ENCODE measurements at regions not wholly inside any gene's neighbourhood (a gene's known extent, or its start where the extent isn't known, plus 50 kb on each side); places are given as distances from the start of the nearest gene placed in this dataset.

DNA sequence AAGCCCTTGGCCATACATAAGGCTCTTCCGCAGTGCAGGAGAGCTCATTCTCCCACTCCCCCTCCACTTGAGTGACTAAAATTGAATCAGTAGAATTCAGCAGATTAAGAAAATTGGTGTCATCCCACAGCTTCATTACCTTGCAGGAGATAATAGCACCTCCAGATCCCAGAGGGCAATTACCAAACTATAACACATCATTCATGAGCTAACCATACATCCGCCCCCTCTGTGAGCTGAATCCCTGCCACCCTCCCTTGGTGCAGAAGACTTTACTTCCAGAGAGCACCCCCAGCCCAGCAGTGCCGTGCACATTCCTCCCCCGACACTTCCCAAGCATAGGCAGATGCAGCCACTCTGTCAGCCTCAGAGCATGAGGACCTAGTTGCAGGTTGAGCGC lies 496.5 kb upstream of the B3GAT1 start:
- Histone ChIP-seq H3K36me3 (no peaks in the 10 kb centered on the region), H3K27me3 (ENCODE audit: low read depth) (peaks cover 68% of the 10 kb centered on the region), H3K9me3 (replicated peaks) (no peaks in the 10 kb centered on the region), H3K4me3 (no peak overlapping the region), H3K27ac (replicated peaks) (no peak overlapping the region), H3K4me1 (peaks cover 23% of the 10 kb centered on the region)
- no peak for DNase-seq
- TF ChIP-seq, protein P1, sequence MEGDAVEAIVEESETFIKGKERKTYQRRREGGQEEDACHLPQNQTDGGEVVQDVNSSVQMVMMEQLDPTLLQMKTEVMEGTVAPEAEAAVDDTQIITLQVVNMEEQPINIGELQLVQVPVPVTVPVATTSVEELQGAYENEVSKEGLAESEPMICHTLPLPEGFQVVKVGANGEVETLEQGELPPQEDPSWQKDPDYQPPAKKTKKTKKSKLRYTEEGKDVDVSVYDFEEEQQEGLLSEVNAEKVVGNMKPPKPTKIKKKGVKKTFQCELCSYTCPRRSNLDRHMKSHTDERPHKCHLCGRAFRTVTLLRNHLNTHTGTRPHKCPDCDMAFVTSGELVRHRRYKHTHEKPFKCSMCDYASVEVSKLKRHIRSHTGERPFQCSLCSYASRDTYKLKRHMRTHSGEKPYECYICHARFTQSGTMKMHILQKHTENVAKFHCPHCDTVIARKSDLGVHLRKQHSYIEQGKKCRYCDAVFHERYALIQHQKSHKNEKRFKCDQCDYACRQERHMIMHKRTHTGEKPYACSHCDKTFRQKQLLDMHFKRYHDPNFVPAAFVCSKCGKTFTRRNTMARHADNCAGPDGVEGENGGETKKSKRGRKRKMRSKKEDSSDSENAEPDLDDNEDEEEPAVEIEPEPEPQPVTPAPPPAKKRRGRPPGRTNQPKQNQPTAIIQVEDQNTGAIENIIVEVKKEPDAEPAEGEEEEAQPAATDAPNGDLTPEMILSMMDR (IDR thresholded peaks at IDR 0.05; ENCODE audit: borderline replicate concordance) = no peak
- intact Hi-C loops (cut with micrococcal nuclease) = no loop called here

DNA sequence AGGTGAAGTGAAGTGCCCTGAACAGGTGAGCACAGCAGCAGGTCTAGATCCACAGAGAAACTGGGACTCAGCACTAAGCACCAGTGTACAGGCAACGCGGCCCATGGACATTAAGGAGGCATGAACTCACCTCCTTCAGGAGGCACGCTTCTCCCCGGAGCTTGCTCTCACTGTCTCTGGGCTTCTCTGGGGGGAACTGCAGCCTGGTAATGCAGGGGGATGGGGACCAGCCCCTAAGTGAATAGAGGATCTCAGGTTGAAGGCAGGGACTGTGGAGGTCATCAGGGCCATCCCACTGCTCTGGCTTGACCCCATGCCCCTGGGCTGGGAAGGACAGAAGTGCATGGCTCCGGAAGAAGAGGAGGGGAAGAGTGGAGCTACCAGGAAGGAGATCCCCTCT lies 495.6 kb upstream of the B3GAT1 start:
- Histone ChIP-seq H3K4me3 (no peak overlapping the region), H3K4me1 (peaks cover 23% of the 10 kb centered on the region), H3K27me3 (ENCODE audit: low read depth) (peaks cover 68% of the 10 kb centered on the region), H3K9me3 (replicated peaks) (no peaks in the 10 kb centered on the region), H3K27ac (replicated peaks) (no peak overlapping the region), H3K36me3 (no peaks in the 10 kb centered on the region)
- TF ChIP-seq, protein P1 (IDR thresholded peaks at IDR 0.05; ENCODE audit: borderline replicate concordance) = no peak
- intact Hi-C loops (cut with micrococcal nuclease) = no loop called here
- no peak for DNase-seq

DNA sequence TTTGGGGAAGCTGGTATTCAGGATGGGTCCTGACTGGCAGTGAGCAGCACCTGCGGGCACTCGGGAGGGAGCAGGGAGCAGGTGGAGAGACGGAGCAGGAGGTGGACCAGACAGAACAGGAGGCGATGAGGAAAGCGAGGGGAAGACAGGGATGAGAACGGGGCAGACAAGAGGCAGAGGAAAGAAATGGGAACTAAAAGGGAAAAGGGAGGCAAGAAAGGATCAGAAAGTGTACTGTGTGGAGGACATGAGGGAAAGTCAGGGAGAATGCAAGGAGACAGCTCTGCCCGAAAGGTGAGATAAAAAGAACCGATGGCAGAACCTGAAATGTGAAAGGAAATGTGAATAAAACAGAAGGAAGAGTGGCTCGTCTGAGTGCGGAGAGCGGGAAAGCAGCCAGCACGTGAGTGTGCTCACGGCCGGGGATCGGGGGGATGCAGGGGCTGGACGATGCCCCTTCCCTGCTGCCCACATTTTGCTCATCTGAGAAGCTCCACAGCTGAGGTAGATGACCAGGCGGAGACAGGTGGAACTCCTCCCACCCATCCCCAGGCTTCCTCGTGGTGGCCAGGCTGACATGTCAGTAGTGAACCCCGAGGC lies 494.4 kb upstream of the B3GAT1 start:
- TF ChIP-seq, protein P1 (IDR thresholded peaks at IDR 0.05; ENCODE audit: borderline replicate concordance) = no peak
- H3K27me3 ChIP-seq (ENCODE audit: low read depth) = peaks cover 74% of the 10 kb centered on the region

DNA sequence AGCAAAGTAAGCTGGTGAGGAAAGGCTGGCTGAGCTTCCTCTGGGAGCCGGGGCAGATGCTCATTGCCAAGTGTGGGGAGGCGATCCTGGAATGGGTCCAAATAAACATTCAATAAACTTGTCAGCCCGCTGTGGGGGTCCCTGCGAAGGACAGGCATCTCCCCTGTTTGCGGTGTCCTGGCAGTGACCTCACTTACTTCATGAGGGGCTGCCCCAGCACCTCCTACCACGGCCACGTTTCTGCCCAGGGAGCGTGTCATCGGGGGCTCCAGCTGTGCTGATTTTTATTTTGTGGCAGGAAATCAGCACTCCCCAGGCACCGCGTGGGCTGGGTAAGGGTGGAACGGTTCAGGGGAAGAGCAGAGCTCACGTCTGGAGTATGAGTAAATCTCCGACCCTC lies 493.9 kb upstream of the B3GAT1 start:
- no peak overlapping the region for H3K4me3 ChIP-seq
- intact Hi-C loops (cut with micrococcal nuclease) = no loop called here
- no peak overlapping the region for H3K27ac ChIP-seq (replicated peaks)
- no peaks in the 10 kb centered on the region for H3K36me3 ChIP-seq
- H3K9me3 ChIP-seq (replicated peaks) = no peaks in the 10 kb centered on the region
- H3K4me1 ChIP-seq = peaks cover 23% of the 10 kb centered on the region
- DNase-seq = no peak
- TF ChIP-seq, protein P1 (IDR thresholded peaks at IDR 0.05; ENCODE audit: borderline replicate concordance) = no peak
- H3K27me3 ChIP-seq (ENCODE audit: low read depth) = peaks cover 74% of the 10 kb centered on the region

More for the DNA sequence above, 494.4 kb upstream of the B3GAT1 start:
- intact Hi-C loops (cut with micrococcal nuclease) = no loop called here
- no peak overlapping the region for H3K4me3 ChIP-seq
- H3K36me3 ChIP-seq = no peaks in the 10 kb centered on the region
- H3K4me1 ChIP-seq = peaks cover 23% of the 10 kb centered on the region
- no peaks in the 10 kb centered on the region for H3K9me3 ChIP-seq (replicated peaks)
- no peak for DNase-seq
- no peak overlapping the region for H3K27ac ChIP-seq (replicated peaks)

DNA sequence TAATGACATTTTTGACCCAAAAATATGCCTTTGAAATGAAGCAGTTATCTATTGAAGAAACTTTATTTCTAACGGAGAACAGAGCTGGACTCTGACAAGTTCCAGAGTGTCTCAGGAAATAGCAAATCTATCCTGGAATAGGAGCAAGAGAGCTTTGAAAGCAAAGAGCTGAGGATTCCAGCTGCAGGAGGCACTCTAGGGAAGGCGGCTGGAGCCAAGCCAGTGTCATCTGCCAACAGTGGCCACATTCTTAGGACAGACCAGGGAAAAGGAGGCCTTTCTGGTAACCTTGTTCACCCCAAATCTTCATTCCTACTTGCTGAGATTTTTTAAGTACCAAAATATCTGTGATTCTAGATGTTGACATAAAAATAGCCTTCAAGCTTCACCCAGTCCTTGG lies 493.5 kb upstream of the B3GAT1 start:
- peaks cover 23% of the 10 kb centered on the region for H3K4me1 ChIP-seq
- H3K4me3 ChIP-seq = no peak overlapping the region
- no peak overlapping the region for H3K27ac ChIP-seq (replicated peaks)
- no peaks in the 10 kb centered on the region for H3K9me3 ChIP-seq (replicated peaks)
- H3K36me3 ChIP-seq = no peaks in the 10 kb centered on the region
- intact Hi-C loops (cut with micrococcal nuclease) = no loop called here
- H3K27me3 ChIP-seq (ENCODE audit: low read depth) = peaks cover 72% of the 10 kb centered on the region
- DNase-seq = peak; percentile 62
- TF ChIP-seq, protein P1 (IDR thresholded peaks at IDR 0.05; ENCODE audit: borderline replicate concordance) = no peak

Measured in left ventricle myocardium inferior (tissue), 1 donor.